ENCODE measurements at regions not wholly inside any gene's neighbourhood (a gene's known extent, or its start where the extent isn't known, plus 50 kb on each side); places are given as distances from the start of the nearest gene placed in this dataset.

DNA sequence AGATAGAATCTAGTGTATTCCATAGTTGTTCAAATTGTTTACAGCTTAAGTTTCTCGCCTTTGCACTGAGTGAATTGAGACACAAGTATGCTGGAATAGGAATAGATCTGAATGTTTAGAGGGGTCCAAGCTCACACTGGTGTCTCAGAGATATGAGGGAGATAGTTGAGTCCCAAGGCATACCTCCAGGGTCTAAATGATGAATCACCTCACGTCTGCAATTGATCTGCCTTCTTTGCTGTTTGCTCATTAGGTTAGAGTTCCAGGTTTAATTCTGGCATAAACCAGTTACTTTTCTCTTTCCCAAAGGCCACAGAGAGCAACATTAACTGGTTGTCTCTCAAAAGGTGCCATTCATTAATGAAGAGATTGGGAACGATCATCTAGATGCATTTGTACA lies 106.3 kb upstream of the MME start:
- Histone ChIP-seq H3K4me3 (ENCODE audit: low read length) (no peak overlapping the region), H3K9ac (ENCODE audit: low read depth, low read length) (no peak overlapping the region), H3K9me3 (ENCODE audit: insufficient read depth, low read depth, low read length) (no peaks in the 10 kb centered on the region), H3K27me3 (ENCODE audit: insufficient read depth, low read length) (no peaks in the 10 kb centered on the region), H3K27ac (ENCODE audit: low read depth, low read length) (no peak overlapping the region), H3K4me1 (ENCODE audit: insufficient read depth, low read length) (peaks cover 10% of the 10 kb centered on the region; the same call in 1 of the 2 replicates), H3K36me3 (ENCODE audit: insufficient read depth, low read length) (no peaks in the 10 kb centered on the region)
- WGBS, result 94% methylated on average over 2 of the region's 3 CpGs

DNA sequence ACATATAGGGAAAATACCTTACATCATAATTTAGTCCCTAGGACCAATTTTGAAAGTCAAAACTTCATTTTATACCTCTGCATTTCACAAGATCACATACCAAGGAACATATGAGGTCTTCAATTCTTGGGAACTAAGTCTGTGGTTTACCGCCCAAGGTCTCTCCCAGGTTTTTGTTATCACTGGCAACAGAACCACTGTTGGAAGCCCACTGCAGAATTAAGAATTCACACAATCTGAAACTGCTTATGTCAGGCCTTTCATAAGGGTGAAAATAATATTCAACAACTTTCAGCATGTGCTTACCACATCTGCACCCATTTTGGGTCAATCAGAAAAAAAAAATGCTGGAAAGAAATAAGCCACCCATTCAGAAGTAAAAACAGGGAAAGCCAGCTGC lies 107.2 kb upstream of the MME start:
- Histone ChIP-seq H3K4me1 (ENCODE audit: insufficient read depth, low read length) (peaks cover 10% of the 10 kb centered on the region; the same call in 1 of the 2 replicates), H3K27ac (ENCODE audit: low read depth, low read length) (no peak overlapping the region), H3K27me3 (ENCODE audit: insufficient read depth, low read length) (no peaks in the 10 kb centered on the region), H3K9ac (ENCODE audit: low read depth, low read length) (no peak overlapping the region), H3K36me3 (ENCODE audit: insufficient read depth, low read length) (no peaks in the 10 kb centered on the region), H3K4me3 (ENCODE audit: low read length) (no peak overlapping the region), H3K9me3 (ENCODE audit: insufficient read depth, low read depth, low read length) (no peaks in the 10 kb centered on the region)
- WGBS, result 84% methylated on average over 1 of the region's 1 CpG

DNA sequence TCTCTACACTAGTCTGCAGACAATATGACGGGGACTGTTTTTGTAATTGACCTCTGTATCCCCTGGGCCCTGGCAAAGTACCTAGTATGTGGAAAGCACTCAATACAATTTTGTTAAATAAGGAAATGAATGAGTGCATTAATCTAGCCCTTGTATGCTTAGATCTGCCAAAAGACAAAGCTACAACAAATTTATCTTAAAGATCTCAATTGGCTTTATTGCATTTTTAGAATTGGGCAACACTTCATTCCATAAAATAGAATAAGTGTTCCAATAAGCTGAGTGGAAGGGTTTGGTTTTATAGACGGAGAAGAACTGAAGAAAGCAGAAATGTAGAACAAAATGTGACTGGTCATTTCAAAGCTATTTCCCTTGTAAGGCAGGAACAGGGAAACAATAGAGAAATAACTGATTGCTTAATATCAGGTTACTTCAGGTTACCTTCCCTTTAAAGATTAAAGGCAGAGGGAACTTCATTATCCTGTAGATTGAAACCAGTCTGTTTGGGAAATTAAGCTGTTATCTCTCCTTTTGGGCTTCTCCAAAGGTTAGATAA lies 108.3 kb upstream of the MME start:
- H3K4me3 ChIP-seq (ENCODE audit: low read length), result no peak overlapping the region
- H3K36me3 ChIP-seq (ENCODE audit: insufficient read depth, low read length), result no peaks in the 10 kb centered on the region
- peaks cover 10% of the 10 kb centered on the region; the same call in 1 of the 2 replicates for H3K4me1 ChIP-seq (ENCODE audit: insufficient read depth, low read length)
- WGBS, result 65% methylated on average over 2 of the region's 2 CpGs
- H3K9ac ChIP-seq (ENCODE audit: low read depth, low read length), result no peak overlapping the region
- H3K27me3 ChIP-seq (ENCODE audit: insufficient read depth, low read length), result no peaks in the 10 kb centered on the region
- H3K9me3 ChIP-seq (ENCODE audit: insufficient read depth, low read depth, low read length), result no peaks in the 10 kb centered on the region
- H3K27ac ChIP-seq (ENCODE audit: low read depth, low read length), result no peak overlapping the region

DNA sequence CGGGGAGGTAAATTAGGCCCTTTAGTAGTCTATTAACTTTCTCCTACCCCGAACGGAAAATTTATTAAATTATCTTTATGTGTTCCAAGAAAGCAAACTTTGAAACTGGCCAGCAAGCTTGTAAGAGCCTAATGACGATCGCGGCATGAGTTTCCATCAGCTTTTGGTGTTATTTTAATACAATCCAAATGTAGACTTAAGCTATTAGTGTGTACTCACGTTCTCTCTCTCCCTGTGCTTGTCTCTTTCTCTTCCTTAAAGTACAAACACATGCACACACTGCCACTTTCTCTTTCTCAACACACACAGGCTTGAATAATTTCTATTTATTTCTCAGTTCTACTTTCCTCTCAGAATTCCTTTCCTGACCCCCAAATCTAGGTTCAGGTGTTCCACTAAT lies 108.8 kb upstream of the MME start:
- no peak overlapping the region for H3K4me3 ChIP-seq (ENCODE audit: low read length)

DNA sequence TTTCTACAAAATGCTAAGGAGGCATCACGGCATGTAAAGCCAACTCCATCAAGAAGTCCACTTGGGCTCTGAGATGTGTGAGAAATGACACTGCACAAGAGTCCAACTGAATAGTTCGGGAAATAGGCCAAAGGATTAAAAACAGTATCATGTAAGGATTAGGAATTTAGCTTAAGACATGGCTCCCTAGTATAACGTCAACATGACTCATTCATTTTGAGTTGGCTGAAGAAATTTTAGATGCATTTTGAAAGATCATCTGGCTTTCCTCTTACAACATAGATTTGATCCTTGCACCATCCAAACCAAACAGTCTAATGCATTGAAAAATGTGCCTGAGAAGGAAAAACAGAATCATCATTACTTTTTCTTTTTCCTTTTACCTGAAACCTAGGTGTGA lies 109.3 kb upstream of the MME start:
- Histone ChIP-seq H3K4me1 (ENCODE audit: insufficient read depth, low read length) (peaks cover 10% of the 10 kb centered on the region; the same call in 1 of the 2 replicates), H3K9me3 (ENCODE audit: insufficient read depth, low read depth, low read length) (no peaks in the 10 kb centered on the region), H3K27ac (ENCODE audit: low read depth, low read length) (no peak overlapping the region), H3K27me3 (ENCODE audit: insufficient read depth, low read length) (no peaks in the 10 kb centered on the region), H3K4me3 (ENCODE audit: low read length) (no peak overlapping the region), H3K9ac (ENCODE audit: low read depth, low read length) (no peak overlapping the region), H3K36me3 (ENCODE audit: insufficient read depth, low read length) (no peaks in the 10 kb centered on the region)
- 98% methylated on average over 3 of the region's 3 CpGs for WGBS

More for the DNA sequence above, 108.8 kb upstream of the MME start:
- no peak overlapping the region for H3K9ac ChIP-seq (ENCODE audit: low read depth, low read length)
- H3K27ac ChIP-seq (ENCODE audit: low read depth, low read length), result no peak overlapping the region
- H3K36me3 ChIP-seq (ENCODE audit: insufficient read depth, low read length), result no peaks in the 10 kb centered on the region
- peaks cover 10% of the 10 kb centered on the region; the same call in 1 of the 2 replicates for H3K4me1 ChIP-seq (ENCODE audit: insufficient read depth, low read length)
- WGBS, result over 99% methylated on average over 7 of the region's 7 CpGs
- H3K27me3 ChIP-seq (ENCODE audit: insufficient read depth, low read length), result no peaks in the 10 kb centered on the region
- H3K9me3 ChIP-seq (ENCODE audit: insufficient read depth, low read depth, low read length), result no peaks in the 10 kb centered on the region

DNA sequence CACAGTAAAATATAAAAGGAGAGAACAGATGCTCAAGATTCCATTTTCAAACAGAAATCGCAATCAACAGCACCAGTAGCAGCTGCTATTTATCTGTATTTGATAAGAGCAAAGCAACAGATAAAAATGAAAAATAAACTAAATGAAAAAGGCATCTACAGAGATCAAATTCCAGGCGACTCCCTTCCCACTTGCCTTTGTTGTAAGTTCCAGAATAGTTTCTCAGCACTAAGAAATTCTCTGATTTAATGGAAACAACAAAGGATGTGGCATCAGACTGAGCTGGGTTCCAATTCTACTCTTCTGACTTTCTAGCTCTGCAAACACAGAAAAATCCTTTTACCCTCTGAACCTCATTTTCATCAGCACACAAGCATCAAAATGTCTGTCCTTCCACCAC lies 110.8 kb upstream of the MME start:
- H3K9me3 ChIP-seq (ENCODE audit: insufficient read depth, low read depth, low read length), result no peaks in the 10 kb centered on the region
- peaks cover 10% of the 10 kb centered on the region; the same call in 1 of the 2 replicates for H3K4me1 ChIP-seq (ENCODE audit: insufficient read depth, low read length)
- no peak overlapping the region for H3K9ac ChIP-seq (ENCODE audit: low read depth, low read length)
- no peaks in the 10 kb centered on the region for H3K36me3 ChIP-seq (ENCODE audit: insufficient read depth, low read length)
- H3K27me3 ChIP-seq (ENCODE audit: insufficient read depth, low read length), result no peaks in the 10 kb centered on the region
- H3K4me3 ChIP-seq (ENCODE audit: low read length), result no peak overlapping the region
- 83% methylated on average over 1 of the region's 2 CpGs for WGBS
- no peak overlapping the region for H3K27ac ChIP-seq (ENCODE audit: low read depth, low read length)

DNA sequence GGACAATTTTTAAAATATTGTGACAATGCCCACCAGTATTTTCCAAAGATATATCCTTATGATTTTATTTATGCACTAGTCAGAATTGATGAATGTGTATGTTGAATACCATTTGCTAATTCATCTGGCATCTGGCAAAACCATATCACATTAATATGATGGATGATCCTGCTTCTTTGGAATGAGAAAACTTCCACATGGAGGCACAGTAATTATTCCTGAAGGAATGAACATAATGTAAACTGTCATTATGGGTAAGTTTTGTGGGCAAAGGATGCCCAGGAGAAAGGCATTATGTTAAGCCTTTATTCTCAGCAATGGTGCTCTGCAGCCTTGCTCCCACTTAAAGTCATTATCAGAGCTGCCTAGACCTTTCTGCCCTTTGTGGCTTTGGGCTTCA lies 113.0 kb upstream of the MME start:
- no peak overlapping the region for H3K9ac ChIP-seq (ENCODE audit: low read depth, low read length)
- H3K36me3 ChIP-seq (ENCODE audit: insufficient read depth, low read length), result no peaks in the 10 kb centered on the region
- H3K4me1 ChIP-seq (ENCODE audit: insufficient read depth, low read length), result peaks cover 6% of the 10 kb centered on the region; the same call in 1 of the 2 replicates
- H3K9me3 ChIP-seq (ENCODE audit: insufficient read depth, low read depth, low read length), result no peaks in the 10 kb centered on the region
- H3K27ac ChIP-seq (ENCODE audit: low read depth, low read length), result no peak overlapping the region
- H3K27me3 ChIP-seq (ENCODE audit: insufficient read depth, low read length), result no peaks in the 10 kb centered on the region
- no peak overlapping the region for H3K4me3 ChIP-seq (ENCODE audit: low read length)

DNA sequence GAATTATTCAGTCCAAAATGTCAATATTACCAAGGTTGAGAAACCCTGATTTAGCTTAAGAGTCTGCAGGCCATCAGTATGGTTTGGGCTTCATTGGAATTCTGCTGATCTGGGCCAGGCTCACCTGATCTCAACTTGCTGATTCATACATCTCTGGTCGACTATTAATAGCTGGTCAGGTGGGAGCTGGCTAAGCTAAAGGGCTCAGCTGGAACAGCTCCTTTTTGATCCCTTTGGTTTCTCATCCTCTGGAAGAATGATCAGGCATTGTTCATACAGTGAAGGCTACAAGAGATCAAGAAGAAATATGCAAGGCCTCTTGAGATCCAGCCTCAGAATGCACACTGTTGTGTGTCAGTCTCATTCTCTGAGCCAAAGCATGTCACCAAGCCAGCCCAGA lies 123.3 kb upstream of the MME start:
- H3K4me3 ChIP-seq (ENCODE audit: low read length), result no peak overlapping the region
- no peaks in the 10 kb centered on the region for H3K36me3 ChIP-seq (ENCODE audit: insufficient read depth, low read length)
- H3K4me1 ChIP-seq (ENCODE audit: insufficient read depth, low read length), result no peaks in the 10 kb centered on the region
- no peak overlapping the region for H3K27ac ChIP-seq (ENCODE audit: low read depth, low read length)
- H3K9ac ChIP-seq (ENCODE audit: low read depth, low read length), result no peak overlapping the region
- WGBS, result 95% methylated on average over 1 of the region's 1 CpG
- no peaks in the 10 kb centered on the region for H3K9me3 ChIP-seq (ENCODE audit: insufficient read depth, low read depth, low read length)
- no peaks in the 10 kb centered on the region for H3K27me3 ChIP-seq (ENCODE audit: insufficient read depth, low read length)

DNA sequence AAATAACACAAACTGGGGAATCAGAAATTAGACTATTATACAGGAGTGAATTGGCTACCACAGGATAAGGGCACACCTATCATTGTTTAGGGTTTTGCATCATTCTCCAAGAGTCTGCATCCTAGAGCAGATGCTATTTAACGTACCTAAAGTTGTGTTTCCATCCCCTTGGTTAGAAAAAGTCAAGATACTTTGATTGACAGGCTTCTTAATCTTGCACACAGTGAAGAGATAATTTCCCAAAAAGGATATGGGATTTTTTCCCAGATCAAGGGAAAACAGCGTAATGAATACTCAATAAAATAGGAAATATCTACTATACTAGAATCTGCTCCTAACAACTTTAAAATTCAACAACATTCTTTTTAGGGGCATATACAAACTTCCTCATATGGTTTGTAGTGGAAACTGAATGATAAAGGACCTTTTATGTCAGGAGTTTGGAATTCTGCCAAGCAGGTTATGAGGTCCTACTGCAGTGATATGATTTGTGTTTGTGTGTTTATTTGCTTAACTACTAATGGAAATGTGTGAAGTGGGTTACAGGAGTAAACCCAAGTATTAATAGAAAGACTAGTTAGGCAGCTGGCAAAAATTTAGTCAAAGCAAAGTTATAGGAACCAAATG lies 124.1 kb upstream of the MME start:
- no peak overlapping the region for H3K27ac ChIP-seq (ENCODE audit: low read depth, low read length)
- H3K4me1 ChIP-seq (ENCODE audit: insufficient read depth, low read length), result no peaks in the 10 kb centered on the region
- 95% methylated on average over 1 of the region's 2 CpGs for WGBS
- no peaks in the 10 kb centered on the region for H3K36me3 ChIP-seq (ENCODE audit: insufficient read depth, low read length)
- no peak overlapping the region for H3K4me3 ChIP-seq (ENCODE audit: low read length)
- H3K9me3 ChIP-seq (ENCODE audit: insufficient read depth, low read depth, low read length), result no peaks in the 10 kb centered on the region
- H3K27me3 ChIP-seq (ENCODE audit: insufficient read depth, low read length), result no peaks in the 10 kb centered on the region
- no peak overlapping the region for H3K9ac ChIP-seq (ENCODE audit: low read depth, low read length)

DNA sequence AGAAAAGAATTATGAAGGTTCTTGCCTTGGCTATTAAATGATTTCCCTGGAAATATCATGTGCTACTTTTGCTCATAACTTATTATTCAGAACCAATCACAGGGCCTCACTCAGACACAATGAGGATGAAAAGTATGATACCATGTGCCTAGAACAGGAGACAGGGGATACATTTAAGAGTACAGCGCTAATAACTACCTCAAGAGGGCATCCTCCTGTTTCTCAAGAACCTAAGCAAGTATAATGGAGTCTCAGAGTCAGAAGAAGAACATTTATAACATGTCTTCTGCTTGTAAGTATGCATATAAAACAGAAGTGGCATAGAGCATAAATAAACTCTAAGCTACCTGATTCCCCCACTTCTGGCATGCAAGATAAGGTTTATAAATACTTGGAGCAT lies 125.4 kb upstream of the MME start:
- Histone ChIP-seq H3K36me3 (ENCODE audit: insufficient read depth, low read length) (no peaks in the 10 kb centered on the region), H3K27me3 (ENCODE audit: insufficient read depth, low read length) (no peaks in the 10 kb centered on the region), H3K4me1 (ENCODE audit: insufficient read depth, low read length) (no peaks in the 10 kb centered on the region), H3K9me3 (ENCODE audit: insufficient read depth, low read depth, low read length) (no peaks in the 10 kb centered on the region), H3K9ac (ENCODE audit: low read depth, low read length) (no peak overlapping the region), H3K27ac (ENCODE audit: low read depth, low read length) (no peak overlapping the region), H3K4me3 (ENCODE audit: low read length) (no peak overlapping the region)
- 92% methylated on average over 1 of the region's 1 CpG for WGBS

DNA sequence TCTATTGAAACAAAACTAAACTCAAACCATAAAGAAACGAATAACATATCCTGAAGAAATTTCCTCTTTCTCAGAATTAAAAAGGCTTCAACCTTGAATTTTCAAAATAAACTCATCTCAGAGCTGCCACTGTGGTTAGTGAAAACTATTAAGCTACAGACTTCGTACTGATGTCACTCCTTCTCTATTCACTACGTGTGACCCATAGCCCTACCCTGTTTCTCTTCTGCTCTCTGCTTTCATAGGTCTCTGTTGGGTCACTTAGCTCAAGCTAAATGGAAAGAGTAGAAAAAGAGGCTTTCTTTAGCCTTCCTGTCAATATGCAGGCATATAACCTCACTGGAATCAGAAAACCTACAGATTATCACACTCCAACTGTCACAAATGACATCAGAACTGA lies 126.6 kb upstream of the MME start:
- no peak overlapping the region for H3K9ac ChIP-seq (ENCODE audit: low read depth, low read length)
- no peaks in the 10 kb centered on the region for H3K9me3 ChIP-seq (ENCODE audit: insufficient read depth, low read depth, low read length)
- no peak overlapping the region for H3K4me3 ChIP-seq (ENCODE audit: low read length)
- no peaks in the 10 kb centered on the region for H3K36me3 ChIP-seq (ENCODE audit: insufficient read depth, low read length)
- H3K4me1 ChIP-seq (ENCODE audit: insufficient read depth, low read length), result no peaks in the 10 kb centered on the region
- no peak overlapping the region for H3K27ac ChIP-seq (ENCODE audit: low read depth, low read length)
- WGBS, result 88% methylated on average over 3 of the region's 3 CpGs
- no peaks in the 10 kb centered on the region for H3K27me3 ChIP-seq (ENCODE audit: insufficient read depth, low read length)

DNA sequence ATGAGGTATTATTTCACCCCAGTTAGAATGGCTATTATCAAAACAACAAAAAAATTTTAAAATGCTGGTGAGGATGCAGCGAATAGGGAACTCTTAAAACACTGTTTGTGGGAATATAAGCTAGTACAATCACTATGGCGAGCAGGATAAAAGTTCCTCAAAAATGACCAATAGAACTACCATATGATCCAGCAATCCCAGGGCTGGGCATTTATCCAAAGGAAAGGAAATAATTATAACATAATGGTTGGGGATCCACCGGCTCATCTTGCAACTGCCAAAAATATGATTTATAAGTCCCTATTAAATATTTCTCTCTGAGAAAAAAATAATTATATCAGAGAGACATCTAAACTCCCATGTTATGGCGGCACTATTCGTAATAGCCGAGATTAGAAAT lies 127.6 kb upstream of the MME start:
- H3K4me1 ChIP-seq (ENCODE audit: insufficient read depth, low read length), result no peaks in the 10 kb centered on the region
- no peak overlapping the region for H3K4me3 ChIP-seq (ENCODE audit: low read length)
- 80% methylated on average over 2 of the region's 6 CpGs for WGBS
- H3K36me3 ChIP-seq (ENCODE audit: insufficient read depth, low read length), result no peaks in the 10 kb centered on the region
- no peak overlapping the region for H3K27ac ChIP-seq (ENCODE audit: low read depth, low read length)
- no peaks in the 10 kb centered on the region for H3K9me3 ChIP-seq (ENCODE audit: insufficient read depth, low read depth, low read length)
- no peak overlapping the region for H3K9ac ChIP-seq (ENCODE audit: low read depth, low read length)
- no peaks in the 10 kb centered on the region for H3K27me3 ChIP-seq (ENCODE audit: insufficient read depth, low read length)
